AG04450 (cell line): ENCODE measurements at regions not wholly inside any gene's neighbourhood (a gene's known extent, or its start where the extent isn't known, plus 50 kb on each side); places are given as distances from the start of the nearest gene placed in this dataset.

Experiments
- CTCF ChIA-PET: fragments of 300-600, 350-600 bp; formaldehyde crosslinking; extraction: SDS; loops from one replicate; lab custom pipeline; 2022; ENCODE audit warnings: antibody characterized with exemption, inconsistent platforms; lab: Charles Lee
- POLR2A ChIA-PET: fragments of 350-600 bp; formaldehyde crosslinking; extraction: SDS; loops from one replicate; lab custom pipeline; 2021; ENCODE audit warnings: antibody characterized with exemption, inconsistent platforms; lab: Yijun Ruan, JAX
- DNase-seq: peaks from one replicate; pipeline ENCODE4 v3.0.0-alpha.2; 2011; ENCODE audit warnings: low read depth, low spot score
- H3K27ac ChIP-seq: one replicate; pipeline ENCODE4 v1.5.1; 2012; ENCODE audit warnings: low read depth, low read length, control low read depth
- H3K27me3 ChIP-seq: one replicate; pipeline ENCODE4 v1.6.0; 2012; ENCODE audit warnings: low read length; ENCODE audit not compliant: control insufficient read depth, insufficient read depth
- H3K4me3 ChIP-seq: 2 replicates; pipeline ENCODE4 v1.5.1; 2011; ENCODE audit warnings: mild to moderate bottlenecking, low read depth, low read length, control low read depth
- H3K9me3 ChIP-seq: 2 replicates; pipeline ENCODE4 v1.5.1; 2012; ENCODE audit warnings: low read length; ENCODE audit not compliant: control insufficient read depth, insufficient read depth
- CTCF ChIP-seq: IDR thresholded peaks from 2 replicates; pipeline ENCODE4 v1.5.1; 2011; ENCODE audit warnings: low read depth, low read length, control low read depth, inconsistent platforms

- no peak overlapping the region for H3K27ac ChIP-seq
- H3K4me3 ChIP-seq, result no peak overlapping the region
- DNase-seq, result no peak
- ChIA-PET POLR2A (no interaction called here), CTCF (no interaction called here)
- H3K9me3 ChIP-seq, result no peaks in the 10 kb centered on the region
- no peaks in the 10 kb centered on the region for H3K27me3 ChIP-seq
- TF ChIP-seq CTCF, result no peak
Observed at GRCh38 chr12:90572778-90573177, 382.2 kb downstream of the CCER1 start.

DNA sequence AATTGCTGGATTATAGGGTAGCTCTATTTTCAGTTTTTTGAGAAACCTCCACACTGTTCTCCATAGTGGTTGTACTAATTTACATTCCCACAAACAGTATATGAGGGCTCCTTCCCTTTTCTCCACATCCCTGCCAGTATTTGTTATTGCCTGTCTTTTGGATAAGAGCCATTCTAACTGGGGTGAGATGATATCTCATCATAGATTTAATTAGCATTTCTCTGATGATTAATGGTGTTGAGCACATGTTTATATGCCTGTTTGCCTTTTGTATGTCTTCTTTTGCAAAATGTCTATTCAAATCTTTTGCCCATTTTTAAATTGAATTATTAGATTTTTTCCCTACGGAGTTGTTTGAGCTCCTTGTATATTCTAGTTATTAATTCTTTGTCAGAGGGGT lies 385.3 kb downstream of the CCER1 start:
- CTCF ChIA-PET, result no interaction called here

GRCh38 chr12:90562671-90563070 lies 392.3 kb downstream of the CCER1 start:
- Histone ChIP-seq H3K27me3 (no peaks in the 10 kb centered on the region), H3K9me3 (peaks cover 6% of the 10 kb centered on the region; the same call in 1 of the 2 replicates), H3K27ac (no peak overlapping the region), H3K4me3 (no peak overlapping the region)
- POLR2A ChIA-PET, result interaction anchor here (0.7 kb wide), 1 partner anchor 54 kb away, joined by 4 read pairs; no protein-coding TSS in a partner anchor
- no peak for TF ChIP-seq CTCF
- no peak for DNase-seq
- CTCF ChIA-PET, result no interaction called here

More for the DNA sequence above, 385.3 kb downstream of the CCER1 start:
- POLR2A ChIA-PET, result no interaction called here
- no peaks in the 10 kb centered on the region for H3K27me3 ChIP-seq
- TF ChIP-seq CTCF, result no peak
- no peak overlapping the region for H3K4me3 ChIP-seq
- no peak overlapping the region for H3K27ac ChIP-seq
- DNase-seq, result no peak
- peaks cover 6% of the 10 kb centered on the region; the same call in 1 of the 2 replicates for H3K9me3 ChIP-seq

- no peak for TF ChIP-seq CTCF
- Histone ChIP-seq H3K9me3 (no peaks in the 10 kb centered on the region), H3K4me3 (no peak overlapping the region), H3K27ac (no peak overlapping the region), H3K27me3 (no peaks in the 10 kb centered on the region)
- ChIA-PET POLR2A (no interaction called here), CTCF (no interaction called here)
- no peak for DNase-seq
Observed at GRCh38 chr12:90548595-90548994, 406.4 kb downstream of the CCER1 start.

DNA sequence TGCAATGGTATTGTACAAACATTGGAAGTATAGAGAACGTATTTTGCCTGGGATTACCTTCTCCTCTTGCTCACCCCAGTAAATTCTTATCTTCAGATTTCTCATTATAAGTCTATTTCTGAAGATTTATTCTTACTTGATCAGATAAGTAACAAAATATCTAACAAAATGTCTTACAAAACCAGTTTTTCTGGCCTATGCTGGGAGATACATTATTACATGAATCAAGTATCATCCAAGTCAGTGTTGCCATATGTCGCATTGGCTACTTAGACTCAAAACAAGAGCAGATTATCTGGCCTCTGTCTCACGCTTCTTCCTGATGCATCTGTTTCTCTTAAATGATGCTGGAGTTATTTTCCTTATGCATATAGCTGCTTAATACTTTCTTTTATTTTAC lies 408.5 kb downstream of the CCER1 start:
- Histone ChIP-seq H3K9me3 (no peaks in the 10 kb centered on the region), H3K4me3 (no peak overlapping the region), H3K27me3 (no peaks in the 10 kb centered on the region), H3K27ac (no peak overlapping the region)
- POLR2A ChIA-PET, result no interaction called here
- CTCF ChIA-PET, result no interaction called here
- DNase-seq, result no peak
- TF ChIP-seq CTCF, result no peak
